GM19468 (cell line): ENCODE measurements at regions not wholly inside any gene's neighbourhood (a gene's known extent, or its start where the extent isn't known, plus 50 kb on each side); places are given as distances from the start of the nearest gene placed in this dataset.
"Not testable (repeated sequence)": the region's sequence is repeated elsewhere in the genome, so short reads cannot be mapped to it uniquely, and the experiment has no call there.

Experiments
- ATAC-seq: cut with Tn5 transposase; IDR thresholded peaks from one replicate; pipeline ENCODE4 v1.9.1; 2021; ENCODE audit warnings: mild to moderate bottlenecking, moderate library complexity, moderate number of reproducible peaks; ENCODE audit not compliant: unreplicated experiment; ENCODE audit errors: extremely low read depth

GRCh38 chr9:39663020-39663419 is 307.6 kb downstream of the SPATA31A1 start:
- ATAC-seq, result not testable (repeated sequence)

GRCh38 chr9:39663713-39664112 is 308.2 kb downstream of the SPATA31A1 start:
- ATAC-seq, result peak; percentile 57

GRCh38 chr9:39665020-39665419 is 309.6 kb downstream of the SPATA31A1 start:
- not testable (repeated sequence) for ATAC-seq

- ATAC-seq, result not testable (repeated sequence)
These were observed 319.2 kb downstream of the SPATA31A1 start for GRCh38 chr9:39674437-39675210.

- ATAC-seq, result not testable (repeated sequence)
These were observed 319.7 kb downstream of the SPATA31A1 start for GRCh38 chr9:39675211-39675553.

GRCh38 chr9:39678534-39679263 is 323.2 kb downstream of the SPATA31A1 start:
- not testable (repeated sequence) for ATAC-seq

GRCh38 chr9:39680694-39681401 is 325.4 kb downstream of the SPATA31A1 start:
- ATAC-seq, result not testable (repeated sequence)

GRCh38 chr9:39728862-39729261 is 373.4 kb downstream of the SPATA31A1 start:
- ATAC-seq, result not testable (repeated sequence)

- not testable (repeated sequence) for ATAC-seq
These were observed 389.4 kb downstream of the SPATA31A1 start for GRCh38 chr9:39744898-39745297.

- ATAC-seq, result not testable (repeated sequence)
These were observed 420.1 kb downstream of the SPATA31A1 start for GRCh38 chr9:39775570-39775969.

GRCh38 chr9:39791356-39791755 is 435.9 kb downstream of the SPATA31A1 start:
- ATAC-seq, result peak; percentile 99

GRCh38 chr9:39797935-39798334 is 442.5 kb downstream of the SPATA31A1 start:
- not testable (repeated sequence) for ATAC-seq

GRCh38 chr9:39799252-39799651 is 443.8 kb downstream of the SPATA31A1 start:
- not testable (repeated sequence) for ATAC-seq

- ATAC-seq, result not testable (repeated sequence)
These were observed 447.1 kb downstream of the SPATA31A1 start for GRCh38 chr9:39802561-39802960.

GRCh38 chr9:39809401-39810226 is 454.1 kb downstream of the SPATA31A1 start:
- peak; percentile 100 for ATAC-seq

- not testable (repeated sequence) for ATAC-seq
These were observed 454.9 kb downstream of the SPATA31A1 start for GRCh38 chr9:39810401-39810800.

GRCh38 chr9:39811615-39812014 is 456.1 kb downstream of the SPATA31A1 start:
- not testable (repeated sequence) for ATAC-seq

GRCh38 chr9:39828457-39828856 is 473.0 kb downstream of the SPATA31A1 start:
- ATAC-seq, result not testable (repeated sequence)
